ENCODE measurements at regions not wholly inside any gene's neighbourhood (a gene's known extent, or its start where the extent isn't known, plus 50 kb on each side); places are given as distances from the start of the nearest gene placed in this dataset.

- no peak for DNase-seq
- Histone ChIP-seq H3K9me3 (peaks cover 0 to 2% of the 10 kb centered on the region in 2 donors), H3K27me3 (no peaks in the 10 kb centered on the region), H3K4me1 (peaks cover 0 to 3% (median 0%) of the 10 kb centered on the region in 4 donors), H3K27ac (no peak overlapping the region), H3K4me3 (no peak overlapping the region), H3K36me3 (no peaks in the 10 kb centered on the region)
- TF ChIP-seq POLR2AphosphoS5 (IDR thresholded peaks at IDR 0.05): no peak
- TF ChIP-seq EP300 (IDR thresholded peaks at IDR 0.05; ENCODE audit: low read depth): no peak
- no peak for TF ChIP-seq CTCF (IDR thresholded peaks at IDR 0.05)
- no peak for TF ChIP-seq POLR2A (IDR thresholded peaks at IDR 0.05)
- in situ Hi-C loops (cut with MboI; ENCODE audit: low pct_ligation_motif_present in 1 of 4, low pct_unique_long_range_greater_than_20kb in 1 of 4, low sequenced_read_pairs in 3 of 4): no loop called here
- WGBS, 2 donors (ENCODE audit: low coverage in 1 of 2): 80 to 81% methylated on average over 5 of the region's 5 CpGs
- intact Hi-C loops (cut with DNase I; ENCODE audit: low total_unique reads): no loop called here
Observed at GRCh38 chr5:67657055-67657454, 460.5 kb upstream of the CD180 start.

GRCh38 chr5:67652201-67652600 is 455.6 kb upstream of the CD180 start:
- no peak for DNase-seq
- H3K4me1 ChIP-seq: peaks cover 0 to 5% (median 2%) of the 10 kb centered on the region in 4 donors
- no peaks in the 10 kb centered on the region for H3K36me3 ChIP-seq
- no peak for TF ChIP-seq CTCF (IDR thresholded peaks at IDR 0.05)
- no peak for TF ChIP-seq EP300 (IDR thresholded peaks at IDR 0.05; ENCODE audit: low read depth)
- intact Hi-C loops (cut with DNase I; ENCODE audit: low total_unique reads): no loop called here
- no peak overlapping the region for H3K27ac ChIP-seq
- in situ Hi-C loops (cut with MboI; ENCODE audit: low pct_ligation_motif_present in 1 of 4, low pct_unique_long_range_greater_than_20kb in 1 of 4, low sequenced_read_pairs in 3 of 4): no loop called here
- no peaks in the 10 kb centered on the region for H3K9me3 ChIP-seq
- H3K27me3 ChIP-seq: no peaks in the 10 kb centered on the region
- WGBS, 2 donors (ENCODE audit: low coverage in 1 of 2): 73% methylated on average over 1 of the region's 1 CpG; no CpG with 5 or more reads in 1 of the 2 donors
- no peak overlapping the region for H3K4me3 ChIP-seq

GRCh38 chr5:67651180-67651579 is 454.6 kb upstream of the CD180 start:
- TF ChIP-seq EP300 (IDR thresholded peaks at IDR 0.05; ENCODE audit: low read depth): no peak
- TF ChIP-seq POLR2A (IDR thresholded peaks at IDR 0.05): no peak
- no peak for TF ChIP-seq POLR2AphosphoS5 (IDR thresholded peaks at IDR 0.05)
- no peak for TF ChIP-seq CTCF (IDR thresholded peaks at IDR 0.05)
- whole genome bisulfite sequencing, 2 donors (ENCODE audit: low coverage in 1 of 2): 90 to 96% methylated on average over 1 of the region's 1 CpG
- Histone ChIP-seq H3K9me3 (no peaks in the 10 kb centered on the region), H3K27ac (no peak overlapping the region), H3K36me3 (no peaks in the 10 kb centered on the region), H3K4me3 (no peak overlapping the region), H3K4me1 (peaks cover 0 to 5% (median 2%) of the 10 kb centered on the region in 4 donors), H3K27me3 (no peaks in the 10 kb centered on the region)
- in situ Hi-C loops (cut with MboI; ENCODE audit: low pct_ligation_motif_present in 1 of 4, low pct_unique_long_range_greater_than_20kb in 1 of 4, low sequenced_read_pairs in 3 of 4): no loop called here
- DNase-seq: no peak
- intact Hi-C loops (cut with DNase I; ENCODE audit: low total_unique reads): no loop called here

- Histone ChIP-seq H3K36me3 (no peaks in the 10 kb centered on the region), H3K27me3 (no peaks in the 10 kb centered on the region), H3K4me3 (no peak overlapping the region), H3K9me3 (no peaks in the 10 kb centered on the region), H3K4me1 (peaks cover 0 to 5% (median 2%) of the 10 kb centered on the region in 4 donors), H3K27ac (peak overlapping the region; percentile 28 to 67 (median 56))
- TF ChIP-seq POLR2AphosphoS5 (IDR thresholded peaks at IDR 0.05) (peak; percentile 46 to 71 (median 49)), EP300 (IDR thresholded peaks at IDR 0.05; ENCODE audit: low read depth) (peak; percentile 70), CTCF (IDR thresholded peaks at IDR 0.05) (no peak)
- intact Hi-C loops (cut with DNase I; ENCODE audit: low total_unique reads) (no loop called here), in situ Hi-C loops (cut with MboI; ENCODE audit: low pct_ligation_motif_present in 1 of 4, low pct_unique_long_range_greater_than_20kb in 1 of 4, low sequenced_read_pairs in 3 of 4) (no loop called here)
- WGBS, 2 donors (ENCODE audit: low coverage in 1 of 2): 49% methylated on average over 6 of the region's 6 CpGs; no CpG with 5 or more reads in 1 of the 2 donors
- peak; percentile 63 for DNase-seq
Observed at GRCh38 chr5:67648201-67648671, 451.6 kb upstream of the CD180 start.
